WTC11 (cell line): ENCODE measurements at regions not wholly inside any gene's neighbourhood (a gene's known extent, or its start where the extent isn't known, plus 50 kb on each side); places are given as distances from the start of the nearest gene placed in this dataset.

Source experiments
- ATAC-seq: fragments of 200-7000 bp; cut with Tn5 transposase; 2 replicates; pipeline ENCODE4 v1.10.0; 2021; ENCODE audit warnings: mild to moderate bottlenecking, moderate library complexity
- CTCF ChIA-PET: fragments of 300-600 bp; sonication (Branson Sonifier 250); formaldehyde crosslinking; loops from one replicate; lab custom pipeline; 2021; ENCODE audit warnings: antibody characterized with exemption; lab: Charles Lee
- POLR2A ChIA-PET: fragments of 350-600 bp; sonication (Branson Sonifier 250); formaldehyde crosslinking; loops from one replicate; lab custom pipeline; 2021; ENCODE audit warnings: antibody characterized with exemption; lab: Charles Lee
- DNase-seq: peaks from one replicate; pipeline ENCODE4 v3.0.0; 2021; ENCODE audit warnings: low spot score
- H3K27ac Mint-ChIP-seq: 2 replicates; pipeline ENCODE4 v1.8.0; 2021; ENCODE audit warnings: mixed read lengths
- H3K27me3 Mint-ChIP-seq: 2 replicates; pipeline ENCODE4 v1.8.0; 2021; ENCODE audit warnings: low read depth, mild to moderate bottlenecking, moderate library complexity, mixed read lengths
- H3K36me3 Mint-ChIP-seq: 2 replicates; pipeline ENCODE4 v1.8.0; 2021; ENCODE audit warnings: mixed read lengths
- H3K4me1 Mint-ChIP-seq: 2 replicates; pipeline ENCODE4 v1.8.0; 2022; ENCODE audit warnings: mixed read lengths
- H3K4me3 Mint-ChIP-seq: 2 replicates; pipeline ENCODE4 v1.8.0; 2021; ENCODE audit warnings: mild to moderate bottlenecking, moderate library complexity, mixed read lengths
- H3K9me3 Mint-ChIP-seq: 2 replicates; pipeline ENCODE4 v1.8.0; 2021; ENCODE audit warnings: mixed read lengths
- CREB1 ChIP-seq: sonication (generic); formaldehyde crosslinking; IDR thresholded peaks from 2 replicates; pipeline ENCODE4 v1.8.0; 2023; ENCODE audit warnings: mild to moderate bottlenecking, missing genetic modification reagents
- ELF4 ChIP-seq: sonication (generic); formaldehyde crosslinking; IDR thresholded peaks from 2 replicates; pipeline ENCODE4 v1.8.1; 2022; ENCODE audit warnings: low read depth, mild to moderate bottlenecking, moderate library complexity, missing genetic modification reagents
- FOXP1 ChIP-seq: sonication (generic); formaldehyde crosslinking; IDR thresholded peaks from 2 replicates; pipeline ENCODE4 v1.8.0; 2022; ENCODE audit warnings: missing genetic modification reagents, mild to moderate bottlenecking, moderate library complexity, borderline replicate concordance
- FOXP4 ChIP-seq: sonication (generic); formaldehyde crosslinking; IDR thresholded peaks from 2 replicates; pipeline ENCODE4 v1.8.0; 2022; ENCODE audit warnings: mild to moderate bottlenecking, missing genetic modification reagents
- HMGXB4 ChIP-seq: sonication (generic); formaldehyde crosslinking; IDR thresholded peaks from 2 replicates; pipeline ENCODE4 v1.8.1; 2023; ENCODE audit warnings: mild to moderate bottlenecking, moderate library complexity, missing genetic modification reagents
- IRF1 ChIP-seq: sonication (generic); formaldehyde crosslinking; IDR thresholded peaks from 2 replicates; pipeline ENCODE4 v1.8.0; 2023; ENCODE audit warnings: missing genetic modification reagents
- IRF2 ChIP-seq: sonication (generic); formaldehyde crosslinking; IDR thresholded peaks from 2 replicates; pipeline ENCODE4 v1.8.0; 2022; ENCODE audit warnings: low read depth, missing genetic modification reagents, borderline replicate concordance
- JAZF1 ChIP-seq: fragments of 250-450 bp; sonication (Bioruptor Pico); IDR thresholded peaks from 2 replicates; pipeline ENCODE4 v1.9.0; 2021; ENCODE audit warnings: moderate library complexity, mild to moderate bottlenecking, inconsistent platforms
- KAT7 ChIP-seq: sonication (generic); formaldehyde crosslinking; IDR thresholded peaks from 2 replicates; pipeline ENCODE4 v1.8.1; 2023; ENCODE audit warnings: missing genetic modification reagents, mild to moderate bottlenecking, borderline replicate concordance
- MXD4 ChIP-seq: fragments of 250-450 bp; sonication (Bioruptor Pico); IDR thresholded peaks from 2 replicates; pipeline ENCODE4 v1.8.0; 2021; ENCODE audit warnings: mild to moderate bottlenecking, moderate library complexity, borderline replicate concordance
- MYBL2 ChIP-seq: sonication (generic); formaldehyde crosslinking; IDR thresholded peaks from 2 replicates; pipeline ENCODE4 v1.8.1; 2023; ENCODE audit warnings: mild to moderate bottlenecking, moderate library complexity, missing genetic modification reagents
- RORB ChIP-seq: fragments of 250-450 bp; sonication (Bioruptor Pico); IDR thresholded peaks from 2 replicates; pipeline ENCODE4 v1.9.0; 2021; ENCODE audit warnings: mild to moderate bottlenecking
- STAT6 ChIP-seq: sonication (generic); formaldehyde crosslinking; conservative IDR thresholded peaks from 2 replicates; pipeline ENCODE4 v1.8.1; 2023; ENCODE audit warnings: mild to moderate bottlenecking, low read depth, missing genetic modification reagents, moderate library complexity
- TEAD1 ChIP-seq: sonication (generic); formaldehyde crosslinking; IDR thresholded peaks from 2 replicates; pipeline ENCODE4 v1.8.0; 2022; ENCODE audit warnings: mild to moderate bottlenecking, missing genetic modification reagents
- TP53 ChIP-seq: sonication (generic); formaldehyde crosslinking; IDR thresholded peaks from 2 replicates; pipeline ENCODE4 v1.8.1; 2023; ENCODE audit warnings: mild to moderate bottlenecking, missing genetic modification reagents
- USF1 ChIP-seq: sonication (generic); formaldehyde crosslinking; IDR thresholded peaks from 2 replicates; pipeline ENCODE4 v1.8.0; 2022; ENCODE audit warnings: mild to moderate bottlenecking, missing genetic modification reagents
- USF2 ChIP-seq: sonication (generic); formaldehyde crosslinking; IDR thresholded peaks from 2 replicates; pipeline ENCODE4 v1.8.1; 2023; ENCODE audit warnings: mild to moderate bottlenecking, missing genetic modification reagents, moderate library complexity
- ZBTB43 ChIP-seq: sonication (generic); formaldehyde crosslinking; IDR thresholded peaks from 2 replicates; pipeline ENCODE4 v1.8.1; 2023; ENCODE audit warnings: mild to moderate bottlenecking, missing genetic modification reagents
- ZMAT4 ChIP-seq: fragments of 250-450 bp; sonication (Bioruptor Pico); IDR thresholded peaks from 2 replicates; pipeline ENCODE4 v1.9.0; 2021; ENCODE audit warnings: mild to moderate bottlenecking
- ZNF671 ChIP-seq: fragments of 250-450 bp; sonication (Bioruptor Pico); IDR thresholded peaks from 2 replicates; pipeline ENCODE4 v1.8.0; 2021; ENCODE audit warnings: mild to moderate bottlenecking

GRCh38 chrX:6748595-6748994 lies 213.7 kb upstream of the VCX3A start:
- TF ChIP-seq ELF4 (no peak), ZBTB43 (no peak), IRF1 (no peak), MXD4 (CRISPR knock-in tag) (no peak), RORB (CRISPR knock-in tag) (no peak), HMGXB4 (CRISPR knock-in tag) (no peak), TEAD1 (CRISPR knock-in tag) (no peak), IRF2 (no peak), USF2 (CRISPR knock-in tag) (no peak), FOXP1 (no peak), ZNF671 (CRISPR knock-in tag) (no peak), KAT7 (CRISPR knock-in tag) (no peak)
- POLR2A ChIA-PET = no interaction called here
- no peak overlapping the region for H3K27ac Mint-ChIP-seq
- H3K27me3 Mint-ChIP-seq = no peaks in the 10 kb centered on the region
- peaks cover 7% of the 10 kb centered on the region for H3K36me3 Mint-ChIP-seq
- DNase-seq = no peak
- peaks cover 8% of the 10 kb centered on the region for H3K9me3 Mint-ChIP-seq
- no peak for ATAC-seq
- H3K4me3 Mint-ChIP-seq = no peak overlapping the region
- H3K4me1 Mint-ChIP-seq = peaks cover 4% of the 10 kb centered on the region; the same call in 1 of the 2 replicates
- CTCF ChIA-PET = no interaction called here

- no peaks in the 10 kb centered on the region; the same call in 1 of the 2 replicates for H3K36me3 Mint-ChIP-seq
- ATAC-seq (no peak), DNase-seq (no peak)
- H3K27ac Mint-ChIP-seq = no peak overlapping the region
- peaks cover 6% of the 10 kb centered on the region for H3K4me1 Mint-ChIP-seq
- ChIA-PET POLR2A (no interaction called here), CTCF (no interaction called here)
- 0 out of 2 replicates have a peak, but pooled peaks cover 5% of the 10 kb centered on the region for H3K9me3 Mint-ChIP-seq
- no peaks in the 10 kb centered on the region for H3K27me3 Mint-ChIP-seq
- H3K4me3 Mint-ChIP-seq = no peak overlapping the region
- TF ChIP-seq JAZF1 = no peak
- TF ChIP-seq ZMAT4 (CRISPR knock-in tag) = no peak
- TF ChIP-seq CREB1 = no peak
- TF ChIP-seq TP53 (CRISPR knock-in tag) = no peak
- TF ChIP-seq USF1 (CRISPR knock-in tag) = no peak
- no peak for TF ChIP-seq MYBL2 (CRISPR knock-in tag)
- TF ChIP-seq STAT6 (CRISPR knock-in tag) = no peak
- no peak for TF ChIP-seq FOXP4 (CRISPR knock-in tag)
Measured at GRCh38 chrX:6738518-6739470, 203.9 kb upstream of the VCX3A start.
